CD4-positive, CD25-positive, alpha-beta regulatory T cell (primary cell): ENCODE measurements at regions not wholly inside any gene's neighbourhood (a gene's known extent, or its start where the extent isn't known, plus 50 kb on each side); places are given as distances from the start of the nearest gene placed in this dataset.
A peak's percentile ranks its signal among the peaks of the same experiment; 100 is the strongest.

ENCODE experiments used
- ATAC-seq, 2 donors: fragments of 150-1000 bp; cut with Tn5 transposase; one replicate each; pipeline ENCODE4 v1.10.0; 2021; ENCODE audit warnings: low read depth in 2 of 2, moderate number of reproducible peaks in 2 of 2, moderate library complexity in 1 of 2
- DNase-seq, 3 donors: peaks; one replicate each; pipeline versions ENCODE4 v3.0.0 to v3.0.0-alpha.2; 2012 to 2022; ENCODE audit warnings: mixed read lengths in 1 of 3
- H3K27ac ChIP-seq: one replicate; pipeline ENCODE4 v1.7.0; 2013; ENCODE audit warnings: mild to moderate bottlenecking, low read length; ENCODE audit not compliant: insufficient read depth, poor library complexity, severe bottlenecking
- H3K27me3 ChIP-seq: one replicate; pipeline ENCODE4 v1.7.0; 2013; ENCODE audit warnings: low read length; ENCODE audit not compliant: control insufficient read depth, insufficient read depth
- H3K36me3 ChIP-seq: one replicate; pipeline ENCODE4 v1.7.0; 2013; ENCODE audit warnings: mild to moderate bottlenecking, low read length, moderate library complexity; ENCODE audit not compliant: control insufficient read depth, insufficient read depth
- H3K4me1 ChIP-seq: 2 replicates; pipeline ENCODE4 v1.7.0; 2013; ENCODE audit warnings: mild to moderate bottlenecking, low read length; ENCODE audit not compliant: insufficient read depth, control insufficient read depth, poor library complexity, severe bottlenecking
- H3K4me3 ChIP-seq: one replicate; pipeline ENCODE4 v1.7.0; 2013; ENCODE audit warnings: low read depth, mild to moderate bottlenecking, low read length, moderate library complexity
- H3K9me3 ChIP-seq, 2 experiments: 1 replicate in 1 of 2; 2 replicates in 1 of 2; pipeline ENCODE4 v1.7.0; 2013; ENCODE audit warnings: low read length in 2 of 2, mild to moderate bottlenecking in 1 of 2, moderate library complexity in 1 of 2; ENCODE audit not compliant: control insufficient read depth in 2 of 2
- H3K27ac Mint-ChIP-seq, 3 donors: one replicate each; pipeline ENCODE4 v1.8.0; 2020 to 2022; ENCODE audit warnings: mild to moderate bottlenecking in 3 of 3, mixed read lengths in 3 of 3, moderate library complexity in 2 of 3
- H3K27me3 Mint-ChIP-seq: one replicate; pipeline ENCODE4 v1.8.0; 2022; ENCODE audit warnings: mild to moderate bottlenecking, mixed read lengths
- H3K36me3 Mint-ChIP-seq: one replicate; pipeline ENCODE4 v1.8.0; 2020; ENCODE audit warnings: mixed read lengths
- H3K4me1 Mint-ChIP-seq, 4 donors: one replicate each; pipeline ENCODE4 v1.8.0; 2020 to 2022; ENCODE audit warnings: mixed read lengths in 4 of 4, mild to moderate bottlenecking in 1 of 4
- H3K4me3 Mint-ChIP-seq, 4 donors: one replicate each; pipeline ENCODE4 v1.8.0; 2020 to 2022; ENCODE audit warnings: mild to moderate bottlenecking in 4 of 4, mixed read lengths in 4 of 4, moderate library complexity in 3 of 4
- H3K9me3 Mint-ChIP-seq, 7 donors: one replicate each; pipeline ENCODE4 v1.8.0; 2020 to 2022; ENCODE audit warnings: mixed read lengths in 7 of 7, mild to moderate bottlenecking in 3 of 7, moderate library complexity in 2 of 7

DNA sequence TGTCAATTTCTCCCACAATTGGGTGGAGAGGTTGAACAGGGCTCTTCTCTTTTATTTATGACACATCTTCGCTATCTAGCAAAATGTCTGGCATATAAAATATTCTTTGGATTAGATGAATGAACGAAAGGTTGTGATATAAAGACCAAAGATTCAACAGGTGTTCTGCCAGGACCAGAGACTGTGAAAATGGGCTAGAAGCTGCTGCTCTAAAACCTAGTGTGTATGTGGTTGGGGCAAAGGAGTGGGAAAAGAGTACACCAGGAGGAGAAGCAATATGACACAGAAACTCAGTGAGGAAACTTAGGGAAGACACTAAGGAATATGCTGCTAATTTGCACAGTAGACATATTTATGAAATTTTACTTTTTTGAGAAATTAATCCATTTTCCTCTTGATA, 102.0 kb upstream of the CCDC80 start:
- H3K4me3 ChIP-seq = no peak overlapping the region
- DNase-seq = no peak
- H3K27me3 ChIP-seq = no peaks in the 10 kb centered on the region
- Mint-ChIP-seq H3K27me3 (no peaks in the 10 kb centered on the region), H3K27ac (no peak overlapping the region), H3K36me3 (no peaks in the 10 kb centered on the region), H3K4me3 (no peak overlapping the region), H3K9me3 (peaks cover 0 to 2% (median 0%) of the 10 kb centered on the region in 7 donors), H3K4me1 (peaks cover 17 to 47% (median 31%) of the 10 kb centered on the region in 4 donors)
- H3K9me3 ChIP-seq = no peaks in the 10 kb centered on the region
- no peak for ATAC-seq
- H3K27ac ChIP-seq = no peak overlapping the region
- no peaks in the 10 kb centered on the region for H3K36me3 ChIP-seq
- H3K4me1 ChIP-seq = peaks cover 26% of the 10 kb centered on the region

GRCh38 chr3:112741983-112742382, 101.0 kb upstream of the CCDC80 start:
- no peaks in the 10 kb centered on the region for H3K27me3 Mint-ChIP-seq
- no peak overlapping the region for H3K27ac Mint-ChIP-seq
- H3K4me3 Mint-ChIP-seq = no peak overlapping the region
- Histone ChIP-seq H3K27me3 (no peaks in the 10 kb centered on the region), H3K4me3 (no peak overlapping the region), H3K27ac (no peak overlapping the region), H3K4me1 (peaks cover 21% of the 10 kb centered on the region), H3K36me3 (no peaks in the 10 kb centered on the region), H3K9me3 (no peaks in the 10 kb centered on the region)
- DNase-seq (no peak), ATAC-seq (no peak)
- H3K36me3 Mint-ChIP-seq = no peaks in the 10 kb centered on the region
- H3K9me3 Mint-ChIP-seq = peaks cover 0 to 2% (median 0%) of the 10 kb centered on the region in 7 donors
- H3K4me1 Mint-ChIP-seq = peaks cover 14 to 45% (median 31%) of the 10 kb centered on the region in 4 donors

GRCh38 chr3:112740835-112741234, 99.9 kb upstream of the CCDC80 start:
- H3K27me3 ChIP-seq = no peaks in the 10 kb centered on the region
- ATAC-seq (no peak), DNase-seq (no peak)
- H3K4me1 Mint-ChIP-seq = peaks cover 11 to 51% (median 31%) of the 10 kb centered on the region in 4 donors
- H3K27me3 Mint-ChIP-seq = no peaks in the 10 kb centered on the region
- H3K9me3 Mint-ChIP-seq = peaks cover 0 to 2% (median 0%) of the 10 kb centered on the region in 7 donors
- H3K27ac Mint-ChIP-seq = peak overlapping the region in 1 of 3 donors; percentile 22
- H3K4me3 Mint-ChIP-seq = no peak overlapping the region
- peaks cover 23% of the 10 kb centered on the region for H3K4me1 ChIP-seq
- H3K27ac ChIP-seq = no peak overlapping the region
- H3K36me3 ChIP-seq = no peaks in the 10 kb centered on the region
- H3K9me3 ChIP-seq = no peaks in the 10 kb centered on the region
- no peaks in the 10 kb centered on the region for H3K36me3 Mint-ChIP-seq
- no peak overlapping the region for H3K4me3 ChIP-seq

GRCh38 chr3:112739252-112739965, 98.5 kb upstream of the CCDC80 start:
- peaks cover 28% of the 10 kb centered on the region for H3K4me1 ChIP-seq
- no peaks in the 10 kb centered on the region for H3K36me3 Mint-ChIP-seq
- H3K27ac ChIP-seq = no peak overlapping the region
- H3K4me1 Mint-ChIP-seq = peaks cover 13 to 44% (median 21%) of the 10 kb centered on the region in 4 donors
- no peak overlapping the region for H3K27ac Mint-ChIP-seq
- H3K4me3 Mint-ChIP-seq = no peak overlapping the region
- no peaks in the 10 kb centered on the region for H3K36me3 ChIP-seq
- no peaks in the 10 kb centered on the region for H3K9me3 ChIP-seq
- no peak overlapping the region for H3K4me3 ChIP-seq
- no peak for DNase-seq
- no peaks in the 10 kb centered on the region for H3K27me3 Mint-ChIP-seq
- H3K27me3 ChIP-seq = no peaks in the 10 kb centered on the region
- H3K9me3 Mint-ChIP-seq = no peaks in the 10 kb centered on the region
- ATAC-seq = no peak

DNA sequence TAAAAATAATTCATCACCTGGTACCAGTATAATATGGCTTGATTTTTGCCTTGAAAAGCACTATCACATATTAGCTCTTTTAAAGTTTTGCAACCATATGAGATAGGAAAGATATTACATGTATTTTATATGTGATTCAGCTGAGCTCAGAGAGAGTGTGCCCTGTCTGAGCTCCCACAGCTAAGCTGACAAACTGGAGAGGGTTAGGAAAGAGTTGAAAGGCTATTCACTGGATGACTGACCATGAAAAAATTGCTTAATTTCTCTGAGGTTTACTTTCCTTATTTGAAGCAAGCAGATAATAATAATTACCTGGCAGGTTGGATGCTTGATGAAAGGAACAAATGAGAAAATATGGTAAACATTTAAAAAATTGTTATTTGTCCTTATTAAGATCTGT, 97.4 kb upstream of the CCDC80 start:
- Histone ChIP-seq H3K4me1 (peaks cover 28% of the 10 kb centered on the region), H3K27ac (no peak overlapping the region), H3K27me3 (no peaks in the 10 kb centered on the region), H3K36me3 (no peaks in the 10 kb centered on the region), H3K9me3 (no peaks in the 10 kb centered on the region), H3K4me3 (no peak overlapping the region)
- Mint-ChIP-seq H3K27ac (no peak overlapping the region), H3K9me3 (no peaks in the 10 kb centered on the region), H3K27me3 (no peaks in the 10 kb centered on the region), H3K4me1 (peaks cover 13 to 43% (median 21%) of the 10 kb centered on the region in 4 donors), H3K36me3 (no peaks in the 10 kb centered on the region), H3K4me3 (no peak overlapping the region)
- DNase-seq (no peak), ATAC-seq (no peak)

DNA sequence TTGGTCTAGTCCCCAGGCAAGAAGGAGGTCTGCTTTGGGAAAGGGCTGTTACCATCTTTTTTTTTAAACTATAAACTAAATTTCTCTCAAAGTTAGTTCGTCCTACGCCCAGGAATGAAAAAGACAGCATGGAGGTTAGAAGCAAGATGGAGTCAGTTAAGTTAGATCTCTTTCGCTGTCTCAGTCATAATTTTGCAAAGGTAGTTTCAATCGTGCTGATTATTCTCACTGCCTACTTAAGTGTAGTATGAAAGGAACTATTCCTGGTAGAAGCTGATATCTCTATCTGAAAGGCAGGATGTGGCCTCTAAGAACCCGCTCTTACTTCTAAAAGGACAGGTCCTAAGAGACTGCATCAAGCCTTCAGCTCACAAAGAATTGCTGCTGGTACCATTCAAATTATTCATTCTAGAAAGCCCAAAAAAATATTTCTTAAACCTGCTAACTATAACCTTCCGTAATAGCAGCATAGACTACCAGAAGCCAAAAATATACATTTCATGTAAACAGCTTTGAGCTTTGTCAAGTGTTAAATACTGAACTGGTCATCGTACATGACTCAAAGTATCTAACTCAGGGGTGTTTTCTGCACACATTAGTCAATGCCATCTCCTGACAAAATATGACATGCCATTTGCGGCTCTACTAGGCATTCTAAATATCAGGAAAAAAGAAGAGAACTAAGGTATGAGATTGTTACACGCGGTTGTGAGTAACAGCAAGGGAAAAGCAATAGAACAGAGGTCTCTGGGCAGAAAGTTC, 96.0 kb upstream of the CCDC80 start:
- Mint-ChIP-seq H3K4me1 (peaks cover 13 to 43% (median 21%) of the 10 kb centered on the region in 4 donors), H3K27me3 (no peaks in the 10 kb centered on the region), H3K4me3 (peak overlapping the region in 1 of 4 donors; percentile 39), H3K36me3 (no peaks in the 10 kb centered on the region), H3K9me3 (no peaks in the 10 kb centered on the region), H3K27ac (peak overlapping the region; percentile 3 to 53 (median 23))
- no peaks in the 10 kb centered on the region for H3K27me3 ChIP-seq
- H3K4me3 ChIP-seq = no peak overlapping the region
- H3K4me1 ChIP-seq = peaks cover 28% of the 10 kb centered on the region
- no peaks in the 10 kb centered on the region for H3K36me3 ChIP-seq
- DNase-seq (peak in 2 of 3 donors; percentile 4 to 71), ATAC-seq (peak; percentile 62 to 70)
- H3K27ac ChIP-seq = no peak overlapping the region
- no peaks in the 10 kb centered on the region for H3K9me3 ChIP-seq

GRCh38 chr3:112736386-112736785, 95.4 kb upstream of the CCDC80 start:
- no peaks in the 10 kb centered on the region for H3K27me3 ChIP-seq
- H3K36me3 Mint-ChIP-seq = no peaks in the 10 kb centered on the region
- no peaks in the 10 kb centered on the region for H3K9me3 ChIP-seq
- no peaks in the 10 kb centered on the region for H3K27me3 Mint-ChIP-seq
- no peak overlapping the region for H3K27ac ChIP-seq
- peak overlapping the region in 2 of 3 donors; percentile 6 to 23 for H3K27ac Mint-ChIP-seq
- ATAC-seq (no peak), DNase-seq (no peak)
- H3K36me3 ChIP-seq = no peaks in the 10 kb centered on the region
- no peak overlapping the region for H3K4me3 Mint-ChIP-seq
- peaks cover 28% of the 10 kb centered on the region for H3K4me1 ChIP-seq
- peaks cover 13 to 40% (median 21%) of the 10 kb centered on the region in 4 donors for H3K4me1 Mint-ChIP-seq
- H3K4me3 ChIP-seq = no peak overlapping the region
- H3K9me3 Mint-ChIP-seq = no peaks in the 10 kb centered on the region
